ENCODE measurements at regions not wholly inside any gene's neighbourhood (a gene's known extent, or its start where the extent isn't known, plus 50 kb on each side); places are given as distances from the start of the nearest gene placed in this dataset.
"Not testable (repeated sequence)": the region's sequence is repeated elsewhere in the genome, so short reads cannot be mapped to it uniquely, and the experiment has no call there.

DNA sequence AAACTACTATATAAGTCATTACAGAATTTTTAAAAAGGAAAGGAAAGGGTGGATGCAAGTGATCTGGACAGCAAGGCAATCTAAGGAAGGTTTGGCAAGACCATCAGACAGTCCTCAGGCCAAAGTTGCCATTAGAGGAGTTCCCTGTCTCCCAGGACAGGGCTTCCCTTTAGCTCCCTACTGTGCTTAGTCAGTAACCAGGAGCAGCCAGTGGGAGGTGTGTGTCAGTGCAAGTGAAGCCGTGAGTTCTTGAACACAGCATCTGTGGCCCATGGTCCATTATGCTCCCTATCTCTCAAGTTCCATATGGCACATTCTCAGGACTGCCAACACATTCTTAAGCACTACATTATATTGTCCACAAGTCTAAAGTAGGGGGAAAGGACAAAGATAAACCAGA lies 175.2 kb upstream of the FAM174A start:
- TF ChIP-seq, protein P1, sequence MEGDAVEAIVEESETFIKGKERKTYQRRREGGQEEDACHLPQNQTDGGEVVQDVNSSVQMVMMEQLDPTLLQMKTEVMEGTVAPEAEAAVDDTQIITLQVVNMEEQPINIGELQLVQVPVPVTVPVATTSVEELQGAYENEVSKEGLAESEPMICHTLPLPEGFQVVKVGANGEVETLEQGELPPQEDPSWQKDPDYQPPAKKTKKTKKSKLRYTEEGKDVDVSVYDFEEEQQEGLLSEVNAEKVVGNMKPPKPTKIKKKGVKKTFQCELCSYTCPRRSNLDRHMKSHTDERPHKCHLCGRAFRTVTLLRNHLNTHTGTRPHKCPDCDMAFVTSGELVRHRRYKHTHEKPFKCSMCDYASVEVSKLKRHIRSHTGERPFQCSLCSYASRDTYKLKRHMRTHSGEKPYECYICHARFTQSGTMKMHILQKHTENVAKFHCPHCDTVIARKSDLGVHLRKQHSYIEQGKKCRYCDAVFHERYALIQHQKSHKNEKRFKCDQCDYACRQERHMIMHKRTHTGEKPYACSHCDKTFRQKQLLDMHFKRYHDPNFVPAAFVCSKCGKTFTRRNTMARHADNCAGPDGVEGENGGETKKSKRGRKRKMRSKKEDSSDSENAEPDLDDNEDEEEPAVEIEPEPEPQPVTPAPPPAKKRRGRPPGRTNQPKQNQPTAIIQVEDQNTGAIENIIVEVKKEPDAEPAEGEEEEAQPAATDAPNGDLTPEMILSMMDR (IDR thresholded peaks at IDR 0.05): not testable (repeated sequence)
- TF ChIP-seq ZFX (IDR thresholded peaks at IDR 0.05; ENCODE audit: borderline replicate concordance): not testable (repeated sequence)
